Mucosa of gallbladder (tissue), 1 donor: ENCODE measurements at regions not wholly inside any gene's neighbourhood (a gene's known extent, or its start where the extent isn't known, plus 50 kb on each side); places are given as distances from the start of the nearest gene placed in this dataset.

Experiments used
- DNase-seq: peaks from one replicate; pipeline ENCODE4 v3.0.0-alpha.2; 2020; ENCODE audit warnings: low spot score
- donor health status: DM: no; HTN: no; CAD: no.

DNA sequence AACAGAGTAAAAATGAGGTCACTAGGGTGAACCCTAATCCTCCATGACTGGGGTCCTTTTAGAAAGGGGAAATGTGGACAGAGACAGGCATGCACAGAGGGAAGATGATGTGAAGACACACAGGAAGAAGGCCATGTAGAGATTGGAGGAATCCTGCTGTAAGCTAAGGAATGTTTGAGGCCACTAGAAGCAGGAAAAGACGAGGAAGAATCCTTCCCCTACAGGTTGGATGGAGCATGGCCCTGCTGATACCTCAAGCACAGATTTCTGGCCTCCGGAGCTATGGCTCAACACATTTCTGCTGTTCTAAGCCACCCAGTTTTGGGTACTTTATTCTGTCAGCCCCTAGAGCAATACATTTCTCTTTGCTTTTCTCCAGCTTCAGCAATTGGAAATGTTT lies 486.9 kb downstream of the MIAT start:
- DNase-seq: no peak

DNA sequence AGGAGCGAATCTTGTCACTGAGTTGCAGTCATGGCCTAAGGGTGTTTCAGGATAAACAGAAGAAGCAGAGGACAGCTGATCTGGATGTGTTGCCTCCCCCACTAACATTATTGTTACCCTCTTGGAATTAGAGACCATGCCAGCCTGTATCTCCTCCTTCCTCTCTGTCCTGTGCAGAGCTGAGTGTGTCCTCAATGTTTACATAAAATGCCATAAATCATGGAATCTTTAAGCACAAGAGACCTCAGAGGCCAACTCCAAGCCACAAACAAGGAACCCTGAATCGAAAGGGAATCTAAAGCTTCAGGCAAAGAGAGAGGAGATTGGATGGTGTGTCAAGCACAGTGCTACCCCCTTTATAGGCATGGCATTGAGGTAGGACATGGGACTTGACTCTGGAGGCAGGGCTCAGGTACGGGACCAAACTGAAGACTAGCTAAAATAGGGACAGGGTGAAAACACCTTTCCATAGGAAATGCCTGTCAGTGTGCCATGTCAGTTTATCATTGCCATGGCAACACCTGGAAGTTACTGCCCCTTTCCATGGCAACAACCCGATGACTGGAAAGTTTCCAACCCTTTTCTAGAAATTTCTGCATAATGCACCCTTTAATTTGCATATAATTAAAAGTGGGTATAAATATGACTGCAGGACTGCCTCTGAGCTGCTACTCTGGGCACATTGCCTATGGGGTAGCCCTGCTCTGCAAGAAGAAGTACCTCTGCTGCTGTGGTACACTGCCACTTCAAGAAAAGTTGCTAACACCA lies 489.7 kb downstream of the MIAT start:
- DNase-seq: no peak

DNA sequence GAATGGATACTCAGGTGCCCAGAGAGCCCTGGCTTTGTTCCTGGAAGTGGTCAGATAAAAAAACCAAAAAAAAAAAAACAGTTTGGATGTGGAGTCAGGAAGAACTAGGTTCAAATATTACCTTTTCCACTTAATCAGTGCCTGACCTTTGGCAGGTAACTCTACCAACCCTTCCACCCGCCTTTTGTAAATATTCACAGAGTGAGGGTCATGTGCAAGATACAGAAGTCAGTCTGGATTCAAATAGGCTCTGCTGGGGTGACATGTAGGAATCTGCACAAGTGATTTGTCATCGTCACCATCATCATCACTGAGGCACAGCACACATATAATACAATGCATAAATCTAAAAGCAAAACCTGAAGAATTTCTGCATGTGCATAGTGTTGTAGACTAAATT lies 490.7 kb downstream of the MIAT start:
- no peak for DNase-seq

DNA sequence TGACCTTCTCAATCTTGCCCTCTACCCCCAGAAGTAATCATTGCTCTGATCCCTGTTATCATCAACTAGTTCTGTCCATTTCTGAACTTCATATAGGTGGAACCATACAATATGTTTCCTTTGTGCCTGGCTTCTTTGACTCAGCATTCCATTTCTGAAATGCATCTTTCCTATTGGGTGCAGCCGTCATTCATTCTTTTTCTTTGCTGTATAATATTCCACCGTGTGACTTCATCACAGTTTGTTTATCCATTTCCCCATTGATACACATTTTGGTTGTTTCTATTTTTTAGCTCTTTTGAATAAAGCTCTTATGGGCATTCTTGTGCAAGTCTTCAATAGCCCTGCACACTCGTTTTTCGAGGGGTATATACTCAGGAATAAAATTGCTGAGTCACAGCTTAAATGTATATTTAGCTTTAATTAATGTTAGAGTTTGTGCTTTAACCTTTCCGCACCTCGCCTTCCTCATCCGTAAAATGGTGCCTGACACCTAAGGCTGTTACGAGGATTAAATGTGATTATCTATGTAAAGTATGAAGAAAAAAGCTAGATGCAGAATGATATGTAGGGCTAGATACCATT lies 491.6 kb downstream of the MIAT start:
- no peak for DNase-seq

DNA sequence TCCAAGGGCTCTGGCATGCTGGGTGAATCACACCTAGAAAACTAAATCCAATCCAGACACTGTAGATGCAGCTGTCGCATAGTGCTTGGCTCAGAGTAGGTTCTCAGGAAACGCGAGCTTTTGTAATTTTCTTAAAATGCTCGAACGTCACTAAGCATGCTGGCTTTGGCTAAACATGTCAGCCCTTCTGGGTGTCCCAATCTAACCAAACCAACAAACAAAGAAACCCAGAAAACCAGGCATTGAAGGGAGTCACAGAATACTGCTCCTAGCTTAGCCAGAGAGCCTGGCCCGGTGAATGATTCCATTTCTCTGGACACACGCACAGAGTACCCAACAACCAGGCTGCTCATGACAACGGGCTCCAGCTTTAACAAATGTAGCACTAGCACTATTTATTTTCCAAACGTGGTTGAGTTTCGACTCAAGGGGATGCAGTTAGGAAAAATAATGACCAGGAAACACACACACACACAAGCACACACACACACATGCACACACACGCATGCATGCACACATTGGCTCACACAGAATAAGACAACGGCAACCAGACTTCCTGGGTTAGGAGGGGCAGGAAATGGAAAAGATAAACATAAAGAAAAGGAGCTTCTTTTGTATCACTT lies 492.6 kb downstream of the MIAT start:
- no peak for DNase-seq

DNA sequence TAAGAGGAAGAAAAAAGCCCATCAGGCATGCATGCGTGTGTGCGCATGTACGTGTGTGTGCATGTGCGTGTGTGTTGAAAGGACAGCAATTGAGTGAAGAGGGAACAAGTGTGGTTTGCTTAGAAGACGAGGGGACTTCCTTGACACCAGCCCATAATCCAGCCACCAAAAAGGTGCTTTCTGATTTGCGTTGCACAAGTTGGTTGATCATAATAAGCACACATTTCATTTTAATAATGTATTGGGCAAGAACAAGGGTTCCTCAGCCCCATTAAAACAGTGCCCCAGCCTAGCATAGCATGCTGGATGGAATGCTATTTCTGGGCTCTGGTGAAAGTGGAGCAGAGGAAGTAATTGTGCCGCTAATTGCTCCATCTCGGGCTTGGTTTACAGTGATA lies 493.2 kb downstream of the MIAT start:
- DNase-seq: no peak

DNA sequence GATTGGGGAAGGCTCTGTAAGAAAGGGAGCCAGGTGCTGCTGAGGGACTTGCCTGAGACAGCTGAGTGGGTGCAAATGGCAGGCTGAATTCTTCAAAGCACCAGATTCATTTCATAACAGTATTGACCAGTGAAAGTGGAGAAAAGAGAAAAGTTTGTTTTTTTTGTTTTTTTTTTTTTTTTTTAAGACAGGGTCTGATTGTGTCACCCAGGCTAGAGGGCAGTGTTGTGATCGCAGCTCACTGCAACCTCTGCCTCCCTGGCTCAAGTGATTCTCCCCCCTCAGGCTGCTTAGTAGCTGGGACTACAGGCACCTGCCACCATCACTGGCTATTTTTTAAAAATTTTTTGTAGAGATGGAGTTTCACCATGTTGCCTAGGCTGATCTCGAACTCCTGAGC lies 494.0 kb downstream of the MIAT start:
- no peak for DNase-seq

DNA sequence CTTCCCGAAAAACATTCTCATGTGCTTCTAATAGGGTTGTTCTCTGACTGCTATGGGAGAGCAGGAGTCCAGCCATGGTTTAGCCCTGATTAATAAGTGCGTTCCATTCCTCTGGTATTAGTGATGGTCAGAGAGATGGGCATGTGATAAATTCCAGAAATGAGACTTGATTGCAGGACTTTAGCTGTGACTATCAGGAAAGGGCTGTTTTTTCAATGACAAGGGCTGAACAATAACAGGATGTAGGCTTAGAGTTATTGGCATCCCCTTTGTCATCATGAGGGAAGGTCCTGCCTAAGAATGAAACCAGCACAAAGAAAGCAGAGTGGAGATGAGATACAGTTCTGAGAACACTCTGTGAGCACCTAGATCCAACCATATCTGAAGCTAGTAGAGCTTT lies 494.6 kb downstream of the MIAT start:
- DNase-seq: no peak

DNA sequence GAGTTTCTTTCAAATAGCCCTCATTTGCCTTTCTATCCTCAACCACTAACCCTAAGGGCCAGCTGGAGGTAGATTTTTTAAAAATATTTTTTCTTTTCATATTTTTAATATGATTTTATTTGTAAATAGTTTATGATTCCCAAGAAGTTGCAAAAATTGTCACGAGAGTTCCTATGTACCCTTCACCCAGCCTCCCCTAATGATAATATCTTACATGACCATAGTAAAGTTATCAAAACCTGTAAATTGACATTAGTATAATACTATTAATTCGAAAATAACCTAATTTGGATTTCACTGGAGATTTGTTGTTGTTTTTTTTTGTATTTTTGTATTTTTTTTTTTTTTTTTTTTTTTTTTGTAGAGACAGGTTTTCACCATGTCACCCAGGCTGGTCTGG lies 495.5 kb downstream of the MIAT start:
- DNase-seq: no peak

DNA sequence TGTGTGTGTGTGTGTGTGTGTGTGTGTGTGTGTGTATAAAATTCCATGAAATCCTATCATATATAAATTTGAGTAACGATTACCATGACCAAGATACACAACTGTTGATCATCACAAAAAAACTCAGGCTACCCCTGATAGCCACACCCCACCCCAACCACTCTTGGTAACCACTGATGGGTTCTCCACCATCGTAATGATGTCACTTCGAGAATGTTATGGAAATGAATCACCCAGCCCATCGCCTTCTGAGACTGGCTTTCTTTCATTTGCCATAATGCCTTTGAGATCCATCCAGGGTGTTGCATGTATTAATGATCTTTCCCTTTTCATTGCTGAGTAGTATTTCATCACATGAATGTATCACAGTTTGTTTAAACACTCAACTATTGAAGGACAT lies 496.0 kb downstream of the MIAT start:
- no peak for DNase-seq

DNA sequence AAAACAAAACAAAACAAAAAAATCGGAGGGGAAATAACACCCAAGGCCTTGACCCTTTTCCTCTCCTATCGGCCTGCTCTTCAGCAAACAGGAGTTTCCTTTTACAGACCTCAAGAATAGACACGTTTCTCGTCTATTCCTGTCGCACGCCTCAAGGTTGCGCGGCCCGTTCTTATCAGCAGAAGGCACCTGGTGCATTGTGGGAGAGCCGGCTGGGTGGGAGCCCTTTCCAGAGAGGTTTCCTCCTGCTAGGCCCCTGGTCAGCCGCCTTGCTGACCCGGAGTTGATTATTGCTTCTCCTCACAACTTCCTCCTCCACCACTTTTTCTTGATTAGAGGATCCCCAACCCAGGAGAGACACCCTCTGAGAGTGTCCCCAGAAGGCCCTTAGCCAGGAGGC lies 497.3 kb downstream of the MIAT start:
- no peak for DNase-seq

DNA sequence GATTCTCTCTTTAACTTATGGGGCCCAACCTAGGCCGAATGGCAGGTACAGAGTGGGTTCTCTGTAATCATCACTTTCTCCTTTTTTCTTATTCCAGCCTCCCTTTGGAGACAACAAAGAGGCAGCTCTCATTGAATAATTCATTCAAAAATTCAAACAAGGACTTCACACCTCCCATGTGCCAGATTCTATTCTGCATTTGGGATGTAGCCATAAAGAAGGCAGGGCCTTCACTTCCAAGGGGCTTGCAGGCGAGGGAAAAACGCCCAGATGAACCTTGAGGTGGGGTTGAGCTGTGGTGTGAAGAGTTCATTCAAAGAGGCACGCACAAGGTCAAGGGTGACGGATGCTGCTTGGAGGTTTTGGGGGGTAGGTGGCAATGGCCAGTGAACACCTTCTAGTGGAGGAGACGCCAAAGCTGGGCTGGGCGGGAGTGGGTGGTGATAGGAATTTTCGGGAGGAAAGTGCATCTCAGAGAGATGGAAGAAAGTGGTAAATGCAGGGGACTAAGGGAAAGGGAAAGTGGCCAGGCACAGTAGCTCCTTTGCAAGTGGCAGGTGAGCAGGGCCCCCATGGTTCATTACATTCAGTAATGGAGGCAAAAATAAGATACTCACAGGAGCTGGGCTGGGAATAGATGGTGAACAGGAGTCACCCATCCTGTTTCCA lies 499.6 kb downstream of the MIAT start:
- no peak for DNase-seq

DNA sequence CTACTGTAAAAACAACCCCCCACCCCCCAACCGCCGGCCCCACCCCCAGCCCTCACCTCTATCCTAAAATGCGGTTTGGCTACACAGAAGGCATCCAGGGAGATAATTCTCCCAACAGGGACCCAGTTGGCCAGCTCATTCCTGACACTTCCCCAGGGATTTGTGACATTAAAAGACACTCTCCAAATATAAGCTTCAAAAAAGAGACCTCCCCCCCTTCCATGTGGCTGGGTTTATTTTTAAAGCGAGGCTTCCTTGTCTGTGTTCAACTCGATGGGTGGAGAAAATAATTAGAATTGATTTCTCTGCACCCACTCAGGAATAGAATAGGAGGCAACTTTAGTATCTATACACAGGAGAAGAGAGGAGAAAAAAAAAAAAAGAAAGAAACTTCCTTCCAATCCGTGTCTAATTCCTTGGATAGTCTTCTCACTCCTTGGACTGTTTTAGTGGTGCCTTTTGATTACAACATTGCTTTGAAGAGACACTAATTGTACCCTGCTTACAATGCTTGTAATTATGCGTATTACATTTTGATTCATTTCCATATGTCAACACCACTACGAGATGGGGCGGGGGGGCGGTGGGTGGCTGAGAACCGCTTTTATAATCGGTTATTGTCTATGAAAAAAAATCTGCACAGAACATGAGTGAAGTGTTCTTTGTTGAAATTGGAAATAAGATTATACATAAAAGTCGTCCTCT lies 500.4 kb downstream of the MIAT start:
- no peak for DNase-seq

DNA sequence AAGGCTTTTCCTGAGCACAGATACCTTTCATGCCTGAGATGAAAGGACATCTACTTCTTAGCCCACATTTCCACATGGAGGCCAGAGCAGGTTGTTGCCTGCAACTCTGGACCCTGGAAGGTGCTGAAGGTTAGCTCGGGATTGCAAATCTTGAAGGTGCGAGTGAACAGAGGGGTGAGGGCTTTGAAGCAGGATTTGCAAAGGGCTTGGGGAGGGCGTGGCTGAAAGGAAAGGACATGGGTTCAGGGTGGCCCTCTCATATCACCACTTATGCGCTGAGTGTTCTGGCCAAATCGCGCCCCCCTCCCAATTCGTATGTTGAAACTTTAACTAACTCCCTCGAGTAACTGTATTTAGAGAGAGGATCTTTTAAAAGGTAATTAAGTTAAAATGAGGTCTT lies 501.6 kb downstream of the MIAT start:
- DNase-seq: no peak

DNA sequence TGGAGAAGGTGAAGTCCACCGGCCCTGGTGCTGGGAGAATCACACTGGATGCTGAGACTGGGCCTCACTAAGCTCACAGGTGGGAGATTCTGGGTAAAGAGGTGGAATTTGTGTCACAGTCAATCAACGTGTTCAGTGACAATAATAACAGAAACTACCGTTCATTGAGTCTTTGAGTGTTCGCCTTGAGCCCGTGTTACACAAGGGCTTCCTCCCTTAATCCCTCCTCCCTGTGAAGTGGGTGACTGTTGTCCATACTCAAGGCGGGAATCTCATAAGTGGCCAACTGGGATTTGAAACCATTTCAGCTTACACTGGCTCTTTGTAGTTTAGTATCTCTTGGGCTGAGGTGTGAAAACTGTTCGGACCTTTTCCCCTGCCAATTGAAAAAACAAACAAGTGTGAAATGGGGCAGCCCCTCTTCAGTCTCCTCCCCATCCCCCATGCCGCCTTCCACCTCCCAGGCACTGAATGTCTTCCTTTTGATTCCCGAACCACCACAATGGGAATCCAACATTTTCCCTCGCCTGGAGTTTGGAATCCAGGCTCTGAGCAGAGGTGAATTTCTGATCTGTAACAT lies 502.4 kb downstream of the MIAT start:
- no peak for DNase-seq

DNA sequence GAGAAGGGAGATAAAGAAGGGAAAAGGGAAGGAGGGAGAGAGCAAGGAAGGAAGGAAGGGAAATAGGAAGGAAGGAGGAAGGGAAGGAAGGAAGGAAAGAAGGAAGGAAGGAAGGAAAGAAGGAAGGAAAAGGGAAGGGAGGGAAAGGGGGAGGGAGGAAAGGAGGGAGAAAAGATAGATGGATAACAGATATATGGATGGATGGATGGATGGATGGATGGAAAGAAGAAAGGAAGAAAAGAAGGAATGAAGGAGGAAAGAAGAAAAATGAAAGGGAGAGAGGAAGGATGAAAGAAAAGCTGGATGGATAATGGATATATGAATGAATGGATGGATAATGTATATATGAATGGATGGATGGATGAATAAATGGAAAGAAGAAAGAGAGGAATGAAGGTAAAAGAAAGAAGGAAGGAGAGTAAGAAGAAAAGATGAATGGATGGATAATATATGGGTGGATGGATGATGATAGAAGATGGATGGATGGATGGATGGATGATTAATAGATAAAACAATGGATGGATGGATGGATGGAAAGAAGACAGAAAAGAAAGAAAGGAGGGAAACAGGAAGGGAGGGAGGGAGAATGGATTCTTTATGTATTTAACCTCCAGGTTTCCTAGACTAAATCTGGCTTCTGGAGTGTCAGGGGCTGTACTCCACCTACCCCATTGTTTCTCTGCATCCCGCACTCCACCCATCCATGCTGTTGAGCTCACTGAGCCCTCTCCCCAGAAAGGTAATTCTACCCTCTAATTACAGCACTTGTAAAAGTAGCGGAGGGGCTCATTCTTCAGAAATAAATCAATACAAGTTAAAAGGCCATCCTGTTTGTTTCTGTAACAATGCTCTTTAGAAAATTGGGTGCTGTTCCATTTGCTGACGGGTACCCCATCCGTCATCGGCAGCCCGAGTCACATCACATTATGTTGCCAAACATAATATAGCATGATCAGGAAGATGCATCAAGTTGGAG lies 506.1 kb downstream of the MIAT start:
- no peak for DNase-seq

DNA sequence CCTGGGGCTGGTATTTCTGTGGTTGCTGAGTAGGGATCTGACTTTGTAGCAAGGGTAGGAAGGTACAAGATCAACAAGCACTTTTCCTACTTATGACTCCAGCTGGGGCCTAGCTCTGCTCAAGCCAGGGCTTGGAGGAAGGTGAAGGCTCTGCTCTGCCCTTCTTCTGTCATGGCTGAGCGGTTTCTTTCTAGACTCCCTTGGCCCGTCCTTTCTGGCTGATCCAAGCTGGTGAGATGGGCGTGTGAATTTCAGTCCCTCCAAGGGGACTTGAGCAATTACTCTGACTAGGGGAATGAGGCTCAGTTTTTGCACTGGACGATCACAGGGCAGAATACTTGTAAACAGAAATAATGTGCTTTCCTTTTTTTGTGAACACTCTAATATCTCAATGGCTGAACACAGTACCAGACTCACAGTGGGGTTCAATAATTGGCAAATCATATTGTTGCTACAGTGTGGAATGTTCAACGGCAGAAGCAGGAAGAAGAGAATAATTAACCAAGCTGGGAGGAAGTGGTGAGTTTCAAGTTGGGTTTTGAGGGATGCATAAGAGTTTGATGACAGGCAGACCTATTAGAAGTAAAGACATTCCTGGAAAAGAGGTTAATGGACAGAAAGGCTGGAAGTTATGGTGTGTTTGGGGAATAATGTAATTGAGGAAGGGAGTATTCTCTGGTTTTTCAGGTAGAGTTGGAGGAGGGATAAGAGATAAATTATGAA lies 507.6 kb downstream of the MIAT start:
- DNase-seq: no peak

DNA sequence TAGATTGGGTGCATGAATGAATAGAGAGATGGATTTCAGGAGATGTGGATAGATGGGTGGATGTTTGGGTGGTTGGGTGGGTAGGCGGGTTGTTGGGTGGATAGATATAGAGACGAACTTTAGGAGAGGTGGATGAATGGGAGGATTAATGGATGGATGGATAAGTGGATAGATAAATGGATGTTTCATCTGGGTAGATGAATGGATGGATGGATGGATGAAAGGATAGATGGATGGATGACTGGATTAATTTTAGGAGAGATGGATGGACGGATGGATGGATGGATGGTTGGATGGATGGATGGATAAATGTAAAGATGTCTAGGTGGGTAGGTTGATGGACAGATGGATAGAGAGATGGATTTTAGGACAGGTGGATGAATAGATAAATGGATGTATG lies 511.3 kb downstream of the MIAT start:
- DNase-seq: no peak

DNA sequence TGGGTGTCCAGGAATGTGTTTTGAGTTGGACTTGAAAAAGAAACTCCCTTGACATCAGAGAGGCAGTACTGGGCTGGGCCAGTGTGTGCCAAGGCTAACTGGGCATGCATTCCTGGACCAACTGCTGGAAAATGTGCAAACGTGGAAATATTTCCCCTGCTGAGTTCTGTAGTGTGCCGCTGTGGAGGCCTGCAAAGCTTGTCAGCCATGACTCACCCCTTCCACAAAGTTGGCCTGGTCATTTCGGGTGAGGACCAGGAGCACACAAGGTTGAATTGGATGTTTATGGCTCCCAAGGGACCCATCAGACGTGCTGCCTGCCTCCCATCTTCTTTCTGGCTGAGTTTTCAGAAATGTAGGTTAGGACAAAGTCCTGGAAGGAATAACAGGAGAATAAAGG lies 513.1 kb downstream of the MIAT start:
- DNase-seq: peak; percentile 46

DNA sequence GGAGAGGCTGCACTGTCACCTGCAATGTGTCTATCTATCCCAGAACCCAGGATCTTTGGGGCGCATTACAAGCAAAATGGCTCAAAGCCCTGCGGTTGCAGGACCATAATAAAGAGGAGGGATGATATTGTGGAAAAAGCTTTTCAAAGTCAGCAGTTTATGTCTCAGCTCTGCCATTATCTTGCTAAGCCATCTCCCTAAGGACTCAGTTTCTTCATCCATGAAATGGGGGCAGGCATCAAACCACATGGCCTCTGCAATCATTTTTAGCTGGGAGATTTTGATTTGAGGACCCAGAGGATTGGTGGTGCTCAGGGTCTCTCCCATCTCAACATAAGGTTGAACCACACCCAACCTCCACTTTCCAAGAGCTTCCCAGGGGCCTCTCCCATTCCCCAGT lies 513.8 kb downstream of the MIAT start:
- no peak for DNase-seq
